IMR-90 (cell line): ENCODE measurements at regions not wholly inside any gene's neighbourhood (a gene's known extent, or its start where the extent isn't known, plus 50 kb on each side); places are given as distances from the start of the nearest gene placed in this dataset.

ENCODE experiments used
- CTCF ChIP-seq: conservative IDR thresholded peaks from 2 replicates; pipeline ENCODE4 v1.5.1; 2012; ENCODE audit warnings: mild to moderate bottlenecking, low read depth, low read length, improper control_type of control experiment
- POLR2A ChIP-seq: IDR thresholded peaks from 2 replicates; pipeline ENCODE4 v1.6.1; 2012; ENCODE audit warnings: mild to moderate bottlenecking, low read depth, low read length
- USF2 ChIP-seq: fragments of 150-350 bp; IDR thresholded peaks from 2 replicates; pipeline ENCODE4 v1.6.1; 2017; ENCODE audit warnings: mild to moderate bottlenecking, antibody characterized with exemption, low read length, low read depth

- TF ChIP-seq CTCF (no peak), USF2 (no peak), POLR2A (no peak)
Observed at GRCh38 chr3:26558257-26558656, 64.3 kb upstream of the LRRC3B start.
